Astrocyte (in vitro differentiated cells and primary cell): ENCODE measurements at regions not wholly inside any gene's neighbourhood (a gene's known extent, or its start where the extent isn't known, plus 50 kb on each side); places are given as distances from the start of the nearest gene placed in this dataset.

Source experiments
- DNase-seq: peaks from one replicate; pipeline ENCODE4 v3.0.0-alpha.2; 2010; ENCODE audit warnings: low read depth
- FAIRE-seq: peaks from 2 replicates; lab custom pipeline; 2011; peaks lifted over from hg19 to GRCh38; lab: Jason Lieb, UNC
- H2AFZ ChIP-seq: 2 replicates; pipeline ENCODE4 v1.6.0; 2012; ENCODE audit warnings: low read depth, low read length, inconsistent platforms
- H3K27ac ChIP-seq: 2 replicates; pipeline ENCODE4 v1.5.1; 2011; ENCODE audit warnings: low read depth, low read length, inconsistent platforms
- H3K27me3 ChIP-seq: 2 replicates; pipeline ENCODE4 v1.6.0; 2011; ENCODE audit warnings: low read length, inconsistent platforms; ENCODE audit not compliant: insufficient read depth
- H3K36me3 ChIP-seq: 2 replicates; pipeline ENCODE4 v1.5.1; 2011; ENCODE audit warnings: low read length, inconsistent platforms; ENCODE audit not compliant: insufficient read depth
- H3K4me1 ChIP-seq: 2 replicates; pipeline ENCODE4 v1.5.1; 2011; ENCODE audit warnings: low read length, inconsistent platforms; ENCODE audit not compliant: insufficient read depth
- H3K4me2 ChIP-seq: 2 replicates; pipeline ENCODE4 v1.6.0; 2012; ENCODE audit warnings: low read length, inconsistent platforms
- H3K4me3 ChIP-seq: 2 replicates; pipeline ENCODE4 v1.5.1; 2011; ENCODE audit warnings: low read depth, mild to moderate bottlenecking, low read length, inconsistent platforms; ENCODE audit not compliant: insufficient read depth
- H3K79me2 ChIP-seq: 2 replicates; pipeline ENCODE4 v1.6.0; 2012; ENCODE audit warnings: mild to moderate bottlenecking, low read length, inconsistent platforms; ENCODE audit not compliant: insufficient read depth
- H3K9ac ChIP-seq: 2 replicates; pipeline ENCODE4 v1.6.0; 2012; ENCODE audit warnings: mild to moderate bottlenecking, low read length, inconsistent platforms
- H3K9me3 ChIP-seq: 2 replicates; pipeline ENCODE4 v1.5.1; 2012; ENCODE audit warnings: low read depth, mild to moderate bottlenecking, low read length, inconsistent platforms; ENCODE audit not compliant: insufficient read depth
- H4K20me1 ChIP-seq: 2 replicates; pipeline ENCODE4 v1.6.0; 2012; ENCODE audit warnings: low read length, inconsistent platforms; ENCODE audit not compliant: insufficient read depth
- H3K27ac Mint-ChIP-seq: one replicate; pipeline ENCODE4 v1.8.0; 2021; ENCODE audit warnings: mild to moderate bottlenecking, mixed read lengths; ENCODE audit not compliant: unreplicated experiment
- H3K27me3 Mint-ChIP-seq: one replicate; pipeline ENCODE4 v1.8.0; 2021; ENCODE audit warnings: low read depth, mixed read lengths; ENCODE audit not compliant: unreplicated experiment
- H3K36me3 Mint-ChIP-seq: one replicate; pipeline ENCODE4 v1.8.0; 2021; ENCODE audit warnings: low read depth, mixed read lengths; ENCODE audit not compliant: unreplicated experiment
- H3K4me1 Mint-ChIP-seq: one replicate; pipeline ENCODE4 v1.8.0; 2021; ENCODE audit warnings: low read depth, mixed read lengths; ENCODE audit not compliant: unreplicated experiment
- H3K4me3 Mint-ChIP-seq: one replicate; pipeline ENCODE4 v1.8.0; 2021; ENCODE audit warnings: mild to moderate bottlenecking, moderate library complexity, mixed read lengths; ENCODE audit not compliant: unreplicated experiment
- H3K9me3 Mint-ChIP-seq: one replicate; pipeline ENCODE4 v1.8.0; 2021; ENCODE audit warnings: mild to moderate bottlenecking, mixed read lengths; ENCODE audit not compliant: unreplicated experiment
- CTCF ChIP-seq: IDR thresholded peaks from 2 replicates; pipeline ENCODE4 v1.5.1; 2011; ENCODE audit warnings: low read depth, mild to moderate bottlenecking, inconsistent platforms, low read length, moderate library complexity; ENCODE audit not compliant: insufficient read depth
- EZH2 ChIP-seq: IDR thresholded peaks from 2 replicates; pipeline ENCODE4 v1.6.1; 2012; ENCODE audit warnings: mild to moderate bottlenecking, low read length, inconsistent platforms; ENCODE audit not compliant: insufficient read depth

- Histone ChIP-seq H4K20me1 (no peaks in the 10 kb centered on the region), H3K4me3 (no peak overlapping the region), H3K79me2 (no peaks in the 10 kb centered on the region), H3K27ac (no peak overlapping the region), H3K9ac (no peak overlapping the region), H3K36me3 (no peaks in the 10 kb centered on the region), H3K9me3 (no peaks in the 10 kb centered on the region), H3K27me3 (no peaks in the 10 kb centered on the region), H2AFZ (no peak overlapping the region), H3K4me2 (no peak overlapping the region), H3K4me1 (no peaks in the 10 kb centered on the region)
- H3K27me3 Mint-ChIP-seq: no peaks in the 10 kb centered on the region
- no peak overlapping the region for H3K4me3 Mint-ChIP-seq
- TF ChIP-seq CTCF (no peak), EZH2 (no peak)
- no peaks in the 10 kb centered on the region for H3K9me3 Mint-ChIP-seq
- FAIRE-seq (no peak), DNase-seq (no peak)
- H3K4me1 Mint-ChIP-seq: no peaks in the 10 kb centered on the region
- H3K27ac Mint-ChIP-seq: no peak overlapping the region
- peaks cover 2% of the 10 kb centered on the region for H3K36me3 Mint-ChIP-seq
Observed at GRCh38 chr11:77530879-77531278, 57.0 kb upstream of the PAK1 start.

GRCh38 chr11:77529685-77530084, 55.8 kb upstream of the PAK1 start:
- H3K4me2 ChIP-seq: no peak overlapping the region
- no peaks in the 10 kb centered on the region for H3K4me1 ChIP-seq
- no peak for FAIRE-seq
- no peaks in the 10 kb centered on the region for H3K36me3 ChIP-seq
- H2AFZ ChIP-seq: no peak overlapping the region
- H3K4me3 ChIP-seq: no peak overlapping the region
- Mint-ChIP-seq H3K27me3 (no peaks in the 10 kb centered on the region), H3K36me3 (peaks cover 2% of the 10 kb centered on the region), H3K4me1 (no peaks in the 10 kb centered on the region), H3K27ac (no peak overlapping the region), H3K9me3 (no peaks in the 10 kb centered on the region), H3K4me3 (no peak overlapping the region)
- no peaks in the 10 kb centered on the region for H3K79me2 ChIP-seq
- no peak overlapping the region for H3K27ac ChIP-seq
- no peak for TF ChIP-seq CTCF
- no peak for TF ChIP-seq EZH2
- H3K9me3 ChIP-seq: no peaks in the 10 kb centered on the region
- no peak overlapping the region for H3K9ac ChIP-seq
- DNase-seq: no peak
- H3K27me3 ChIP-seq: no peaks in the 10 kb centered on the region
- H4K20me1 ChIP-seq: no peaks in the 10 kb centered on the region

- Mint-ChIP-seq H3K4me3 (no peak overlapping the region), H3K36me3 (peaks cover 2% of the 10 kb centered on the region), H3K27me3 (no peaks in the 10 kb centered on the region), H3K9me3 (no peaks in the 10 kb centered on the region), H3K27ac (no peak overlapping the region), H3K4me1 (peaks cover 14% of the 10 kb centered on the region)
- Histone ChIP-seq H4K20me1 (no peaks in the 10 kb centered on the region), H3K79me2 (no peaks in the 10 kb centered on the region), H3K4me3 (no peak overlapping the region), H3K27me3 (no peaks in the 10 kb centered on the region), H3K4me2 (no peak overlapping the region), H3K9me3 (no peaks in the 10 kb centered on the region), H2AFZ (no peak overlapping the region), H3K9ac (no peak overlapping the region), H3K27ac (no peak overlapping the region), H3K4me1 (no peaks in the 10 kb centered on the region), H3K36me3 (no peaks in the 10 kb centered on the region)
- TF ChIP-seq EZH2 (no peak), CTCF (no peak)
- FAIRE-seq (no peak), DNase-seq (no peak)
Observed at GRCh38 chr11:77525455-77526091, 51.7 kb upstream of the PAK1 start.
